ENCODE measurements at regions not wholly inside any gene's neighbourhood (a gene's known extent, or its start where the extent isn't known, plus 50 kb on each side); places are given as distances from the start of the nearest gene placed in this dataset.

- no peaks in the 10 kb centered on the region for H3K79me2 ChIP-seq (ENCODE audit: control insufficient read depth, insufficient read depth, low read length)
- no peak overlapping the region for H3K4me2 ChIP-seq (ENCODE audit: extremely low read depth, insufficient read depth, low read length)
- H3K27me3 ChIP-seq (ENCODE audit: control insufficient read depth, insufficient read depth, low read length): no peaks in the 10 kb centered on the region
- H3K27ac ChIP-seq (ENCODE audit: insufficient read depth, low read length): no peak overlapping the region
- no peak overlapping the region for H3K4me3 ChIP-seq (replicated peaks in 1 of 4; ENCODE audit: control extremely low read depth in 1 of 4, insufficient read depth in 1 of 4, low read depth in 3 of 4, low read length in 4 of 4)
- no peaks in the 10 kb centered on the region for H3K36me3 ChIP-seq (ENCODE audit: control insufficient read depth, insufficient read depth, low read length)
- no peaks in the 10 kb centered on the region for H4K20me1 ChIP-seq (ENCODE audit: control insufficient read depth, extremely low read depth, insufficient read depth, low read length)
- no peak for TF ChIP-seq EZH2 (IDR thresholded peaks at IDR 0.05; ENCODE audit: low read length, missing control alignments)
- TF ChIP-seq CTCF (conservative IDR thresholded peaks at IDR 0.05 in 1 of 2, IDR thresholded peaks at IDR 0.05 in 1 of 2; ENCODE audit: low read depth in 1 of 2, low read length in 2 of 2): no peak
- H3K9ac ChIP-seq (ENCODE audit: insufficient read depth, low read length): no peak overlapping the region
- no peaks in the 10 kb centered on the region for H3K9me3 ChIP-seq (ENCODE audit: control insufficient read depth, insufficient read depth, low read depth, low read length)
- H2AFZ ChIP-seq (ENCODE audit: low read length): no peak overlapping the region
- no peaks in the 10 kb centered on the region for H3K4me1 ChIP-seq (ENCODE audit: control insufficient read depth, extremely low read depth, insufficient read depth, low read length)
- no peak for DNase-seq (ENCODE audit: low read depth in 2 of 2)
These were observed 433.4 kb downstream of the TAF11L14 start for GRCh38 chr5:18067615-18068014.

- no peaks in the 10 kb centered on the region for H4K20me1 ChIP-seq (ENCODE audit: control insufficient read depth, extremely low read depth, insufficient read depth, low read length)
- DNase-seq (ENCODE audit: low read depth in 2 of 2): no peak
- H3K9ac ChIP-seq (ENCODE audit: insufficient read depth, low read length): no peak overlapping the region
- no peak overlapping the region for H2AFZ ChIP-seq (ENCODE audit: low read length)
- no peak overlapping the region for H3K4me3 ChIP-seq (replicated peaks in 1 of 4; ENCODE audit: control extremely low read depth in 1 of 4, insufficient read depth in 1 of 4, low read depth in 3 of 4, low read length in 4 of 4)
- H3K36me3 ChIP-seq (ENCODE audit: control insufficient read depth, insufficient read depth, low read length): no peaks in the 10 kb centered on the region
- H3K27ac ChIP-seq (ENCODE audit: insufficient read depth, low read length): no peak overlapping the region
- no peaks in the 10 kb centered on the region for H3K9me3 ChIP-seq (ENCODE audit: control insufficient read depth, insufficient read depth, low read depth, low read length)
- TF ChIP-seq EZH2 (IDR thresholded peaks at IDR 0.05; ENCODE audit: low read length, missing control alignments) (no peak), CTCF (conservative IDR thresholded peaks at IDR 0.05 in 1 of 2, IDR thresholded peaks at IDR 0.05 in 1 of 2; ENCODE audit: low read depth in 1 of 2, low read length in 2 of 2) (no peak)
- H3K79me2 ChIP-seq (ENCODE audit: control insufficient read depth, insufficient read depth, low read length): no peaks in the 10 kb centered on the region
- H3K27me3 ChIP-seq (ENCODE audit: control insufficient read depth, insufficient read depth, low read length): no peaks in the 10 kb centered on the region
- no peaks in the 10 kb centered on the region for H3K4me1 ChIP-seq (ENCODE audit: control insufficient read depth, extremely low read depth, insufficient read depth, low read length)
- no peak overlapping the region for H3K4me2 ChIP-seq (ENCODE audit: extremely low read depth, insufficient read depth, low read length)
These were observed 434.6 kb downstream of the TAF11L14 start for GRCh38 chr5:18068826-18069225.

- Histone ChIP-seq H3K9me3 (ENCODE audit: control insufficient read depth, insufficient read depth, low read depth, low read length) (no peaks in the 10 kb centered on the region), H3K27me3 (ENCODE audit: control insufficient read depth, insufficient read depth, low read length) (no peaks in the 10 kb centered on the region), H3K9ac (ENCODE audit: insufficient read depth, low read length) (no peak overlapping the region), H3K4me3 (replicated peaks in 1 of 4; ENCODE audit: control extremely low read depth in 1 of 4, insufficient read depth in 1 of 4, low read depth in 3 of 4, low read length in 4 of 4) (no peak overlapping the region), H3K27ac (ENCODE audit: insufficient read depth, low read length) (no peak overlapping the region), H2AFZ (ENCODE audit: low read length) (no peak overlapping the region), H3K36me3 (ENCODE audit: control insufficient read depth, insufficient read depth, low read length) (no peaks in the 10 kb centered on the region), H4K20me1 (ENCODE audit: control insufficient read depth, extremely low read depth, insufficient read depth, low read length) (no peaks in the 10 kb centered on the region), H3K4me1 (ENCODE audit: control insufficient read depth, extremely low read depth, insufficient read depth, low read length) (no peaks in the 10 kb centered on the region), H3K4me2 (ENCODE audit: extremely low read depth, insufficient read depth, low read length) (no peak overlapping the region), H3K79me2 (ENCODE audit: control insufficient read depth, insufficient read depth, low read length) (no peaks in the 10 kb centered on the region)
- DNase-seq (ENCODE audit: low read depth in 2 of 2): no peak
- TF ChIP-seq CTCF (conservative IDR thresholded peaks at IDR 0.05 in 1 of 2, IDR thresholded peaks at IDR 0.05 in 1 of 2; ENCODE audit: low read depth in 1 of 2, low read length in 2 of 2) (no peak), EZH2 (IDR thresholded peaks at IDR 0.05; ENCODE audit: low read length, missing control alignments) (no peak)
These were observed 435.5 kb downstream of the TAF11L14 start for GRCh38 chr5:18069790-18070189.
